Natural killer cell (primary cell): ENCODE measurements at regions not wholly inside any gene's neighbourhood (a gene's known extent, or its start where the extent isn't known, plus 50 kb on each side); places are given as distances from the start of the nearest gene placed in this dataset.

Source experiments
- ATAC-seq, 3 donors: fragments of 150-1000 bp in 2 of 3; fragments of 200-7000 bp in 1 of 3; cut with Tn5 transposase; 1 replicate in 1 of 3; 2 replicates in 2 of 3; pipeline ENCODE4 v1.10.0; 2021; ENCODE audit warnings: mild to moderate bottlenecking in 2 of 3, moderate library complexity in 2 of 3
- DNase-seq, 2 donors: peaks; one replicate each; pipeline versions ENCODE4 v3.0.0 to v3.0.0-alpha.2; 2013 to 2021; ENCODE audit warnings: mixed read lengths in 1 of 2
- H3K27ac ChIP-seq: one replicate; pipeline ENCODE4 v1.5.1; 2013; ENCODE audit warnings: mild to moderate bottlenecking, low read length
- H3K27me3 ChIP-seq: one replicate; pipeline ENCODE4 v1.6.1; 2013; ENCODE audit warnings: low read length; ENCODE audit not compliant: control insufficient read depth, insufficient read depth
- H3K36me3 ChIP-seq: one replicate; pipeline ENCODE4 v1.6.1; 2013; ENCODE audit warnings: low read length; ENCODE audit not compliant: control insufficient read depth, insufficient read depth
- H3K4me1 ChIP-seq: one replicate; pipeline ENCODE4 v1.6.1; 2013; ENCODE audit warnings: low read length; ENCODE audit not compliant: control insufficient read depth, insufficient read depth
- H3K4me3 ChIP-seq: one replicate; pipeline ENCODE4 v1.5.1; 2013; ENCODE audit warnings: low read length
- H3K9me3 ChIP-seq: one replicate; pipeline ENCODE4 v1.6.1; 2013; ENCODE audit warnings: low read length; ENCODE audit not compliant: control insufficient read depth, insufficient read depth
- H3K27ac Mint-ChIP-seq, 2 donors: one replicate each; pipeline ENCODE4 v1.8.0; 2022; ENCODE audit warnings: mild to moderate bottlenecking in 2 of 2, mixed read lengths in 2 of 2, moderate library complexity in 1 of 2
- H3K27me3 Mint-ChIP-seq, 2 donors: one replicate each; pipeline ENCODE4 v1.8.0; 2022; ENCODE audit warnings: low read depth in 2 of 2, mixed read lengths in 2 of 2
- H3K36me3 Mint-ChIP-seq: one replicate; pipeline ENCODE4 v1.8.0; 2022; ENCODE audit warnings: mixed read lengths
- H3K4me1 Mint-ChIP-seq, 2 donors: one replicate each; pipeline ENCODE4 v1.8.0; 2022; ENCODE audit warnings: mixed read lengths in 2 of 2
- H3K4me3 Mint-ChIP-seq: one replicate; pipeline ENCODE4 v1.8.0; 2022; ENCODE audit warnings: mild to moderate bottlenecking, moderate library complexity, mixed read lengths
- H3K9me3 Mint-ChIP-seq, 2 donors: one replicate each; pipeline ENCODE4 v1.8.0; 2022; ENCODE audit warnings: mixed read lengths in 2 of 2
- WGBS: methylation state at CpG from one replicate; pipeline ENCODE4 v1.1.7; 2013; ENCODE audit warnings: missing lambda C conversion rate; ENCODE audit not compliant: insufficient coverage; 5-methylcytosine and 5-hydroxymethylcytosine counted together
- intact Hi-C: fragments of 100-400 bp; cut with micrococcal nuclease; formaldehyde crosslinking; loops from one replicate; pipeline ENCODE4 v1.14.2; 2022
- TF ChIP-seq, protein P1 (sequence below): fragments of 200-600 bp; IDR thresholded peaks from one replicate; pipeline ENCODE4 v1.8.0; 2022; ENCODE audit warnings: antibody characterized with exemption

DNA sequence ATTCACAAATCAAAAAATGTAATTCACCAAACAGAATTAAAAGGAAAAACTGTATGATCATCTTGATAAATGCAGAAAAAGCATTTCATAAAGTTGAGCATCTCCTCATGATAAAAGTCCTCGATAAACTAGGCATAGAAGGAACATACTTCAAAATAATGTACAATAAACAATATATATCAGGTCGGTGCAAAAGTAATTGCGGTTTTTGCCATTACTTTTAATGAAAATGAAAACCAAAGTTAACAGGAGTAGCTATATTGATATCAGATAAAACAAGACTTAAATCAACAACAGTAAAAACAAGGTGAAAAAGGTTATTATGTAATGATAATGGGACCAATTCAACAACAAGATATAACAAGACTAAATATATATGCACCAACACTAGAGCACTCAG lies 372.1 kb downstream of the RAB28 start:
- ATAC-seq (no peak), DNase-seq (no peak)
- TF ChIP-seq, protein P1, sequence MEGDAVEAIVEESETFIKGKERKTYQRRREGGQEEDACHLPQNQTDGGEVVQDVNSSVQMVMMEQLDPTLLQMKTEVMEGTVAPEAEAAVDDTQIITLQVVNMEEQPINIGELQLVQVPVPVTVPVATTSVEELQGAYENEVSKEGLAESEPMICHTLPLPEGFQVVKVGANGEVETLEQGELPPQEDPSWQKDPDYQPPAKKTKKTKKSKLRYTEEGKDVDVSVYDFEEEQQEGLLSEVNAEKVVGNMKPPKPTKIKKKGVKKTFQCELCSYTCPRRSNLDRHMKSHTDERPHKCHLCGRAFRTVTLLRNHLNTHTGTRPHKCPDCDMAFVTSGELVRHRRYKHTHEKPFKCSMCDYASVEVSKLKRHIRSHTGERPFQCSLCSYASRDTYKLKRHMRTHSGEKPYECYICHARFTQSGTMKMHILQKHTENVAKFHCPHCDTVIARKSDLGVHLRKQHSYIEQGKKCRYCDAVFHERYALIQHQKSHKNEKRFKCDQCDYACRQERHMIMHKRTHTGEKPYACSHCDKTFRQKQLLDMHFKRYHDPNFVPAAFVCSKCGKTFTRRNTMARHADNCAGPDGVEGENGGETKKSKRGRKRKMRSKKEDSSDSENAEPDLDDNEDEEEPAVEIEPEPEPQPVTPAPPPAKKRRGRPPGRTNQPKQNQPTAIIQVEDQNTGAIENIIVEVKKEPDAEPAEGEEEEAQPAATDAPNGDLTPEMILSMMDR, result no peak
- no peaks in the 10 kb centered on the region for H3K27me3 Mint-ChIP-seq
- peaks cover 16 to 23% of the 10 kb centered on the region in 2 donors for H3K9me3 Mint-ChIP-seq
- H3K4me1 ChIP-seq, result no peaks in the 10 kb centered on the region
- no CpG with 5 or more reads among the region's 3 CpGs for WGBS
- H3K27me3 ChIP-seq, result no peaks in the 10 kb centered on the region
- no peaks in the 10 kb centered on the region for H3K9me3 ChIP-seq
- intact Hi-C loops, result no loop called here
- H3K27ac Mint-ChIP-seq, result no peak overlapping the region
- no peak overlapping the region for H3K4me3 ChIP-seq
- H3K4me3 Mint-ChIP-seq, result no peak overlapping the region
- H3K36me3 Mint-ChIP-seq, result peaks cover 24% of the 10 kb centered on the region
- no peaks in the 10 kb centered on the region for H3K36me3 ChIP-seq
- no peaks in the 10 kb centered on the region for H3K4me1 Mint-ChIP-seq
- no peak overlapping the region for H3K27ac ChIP-seq

DNA sequence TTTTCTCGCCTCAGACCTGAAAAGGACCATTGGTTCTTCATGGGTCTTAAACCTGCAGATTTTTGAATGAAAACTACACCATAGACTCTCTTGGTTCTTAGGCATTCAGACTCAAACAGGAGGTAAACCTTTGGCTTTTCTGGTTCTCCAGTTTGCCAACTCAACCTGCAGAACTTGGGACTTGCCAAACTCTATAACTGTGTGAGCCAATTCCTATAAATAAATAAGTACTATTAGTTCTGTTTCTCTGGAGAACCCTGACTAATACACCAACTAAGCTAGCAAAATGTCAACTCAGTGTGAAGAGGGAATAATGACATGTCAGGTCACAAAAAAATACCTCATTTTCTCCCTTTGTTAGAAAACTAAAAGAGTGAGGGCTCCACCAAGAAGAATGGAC lies 374.6 kb downstream of the RAB28 start:
- no peaks in the 10 kb centered on the region for H3K4me1 Mint-ChIP-seq
- Histone ChIP-seq H3K4me3 (no peak overlapping the region), H3K27ac (no peak overlapping the region), H3K9me3 (no peaks in the 10 kb centered on the region), H3K36me3 (no peaks in the 10 kb centered on the region), H3K4me1 (no peaks in the 10 kb centered on the region), H3K27me3 (no peaks in the 10 kb centered on the region)
- TF ChIP-seq, protein P1, result no peak
- intact Hi-C loops, result no loop called here
- ATAC-seq (no peak), DNase-seq (no peak)
- H3K27me3 Mint-ChIP-seq, result no peaks in the 10 kb centered on the region
- H3K4me3 Mint-ChIP-seq, result no peak overlapping the region
- H3K9me3 Mint-ChIP-seq, result peaks cover 15 to 23% of the 10 kb centered on the region in 2 donors
- H3K27ac Mint-ChIP-seq, result no peak overlapping the region
- H3K36me3 Mint-ChIP-seq, result peaks cover 24% of the 10 kb centered on the region
- WGBS, result 56% methylated on average over 1 of the region's 1 CpG

DNA sequence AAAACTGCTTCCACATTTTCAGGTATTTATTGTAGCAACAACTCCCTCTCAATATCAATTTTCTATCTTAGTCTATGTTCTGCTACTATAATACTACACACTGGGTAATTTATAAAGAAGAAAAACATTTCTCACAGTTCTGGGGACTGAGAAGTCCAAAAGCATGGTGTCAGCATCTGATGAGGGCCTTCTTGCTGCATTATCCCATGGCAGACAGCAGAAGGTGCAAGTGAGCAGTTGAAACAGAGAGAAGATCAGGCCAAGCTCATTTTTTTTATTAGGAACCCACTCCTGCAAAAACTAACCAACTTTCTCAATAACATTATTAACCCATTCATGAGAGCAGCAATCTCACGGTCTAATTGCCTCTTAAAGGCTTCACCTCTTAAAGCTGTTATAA lies 376.0 kb downstream of the RAB28 start:
- H3K27me3 ChIP-seq, result no peaks in the 10 kb centered on the region
- no peak overlapping the region for H3K4me3 ChIP-seq
- Mint-ChIP-seq H3K27ac (no peak overlapping the region), H3K27me3 (no peaks in the 10 kb centered on the region), H3K4me3 (no peak overlapping the region), H3K36me3 (peaks cover 24% of the 10 kb centered on the region), H3K9me3 (peaks cover 15 to 23% of the 10 kb centered on the region in 2 donors), H3K4me1 (no peaks in the 10 kb centered on the region)
- no peaks in the 10 kb centered on the region for H3K4me1 ChIP-seq
- ATAC-seq, result no peak
- intact Hi-C loops, result no loop called here
- no peak overlapping the region for H3K27ac ChIP-seq
- H3K9me3 ChIP-seq, result no peaks in the 10 kb centered on the region
- TF ChIP-seq, protein P1, result no peak
- WGBS, result 83% methylated on average over 1 of the region's 1 CpG
- no peak for DNase-seq
- H3K36me3 ChIP-seq, result no peaks in the 10 kb centered on the region

DNA sequence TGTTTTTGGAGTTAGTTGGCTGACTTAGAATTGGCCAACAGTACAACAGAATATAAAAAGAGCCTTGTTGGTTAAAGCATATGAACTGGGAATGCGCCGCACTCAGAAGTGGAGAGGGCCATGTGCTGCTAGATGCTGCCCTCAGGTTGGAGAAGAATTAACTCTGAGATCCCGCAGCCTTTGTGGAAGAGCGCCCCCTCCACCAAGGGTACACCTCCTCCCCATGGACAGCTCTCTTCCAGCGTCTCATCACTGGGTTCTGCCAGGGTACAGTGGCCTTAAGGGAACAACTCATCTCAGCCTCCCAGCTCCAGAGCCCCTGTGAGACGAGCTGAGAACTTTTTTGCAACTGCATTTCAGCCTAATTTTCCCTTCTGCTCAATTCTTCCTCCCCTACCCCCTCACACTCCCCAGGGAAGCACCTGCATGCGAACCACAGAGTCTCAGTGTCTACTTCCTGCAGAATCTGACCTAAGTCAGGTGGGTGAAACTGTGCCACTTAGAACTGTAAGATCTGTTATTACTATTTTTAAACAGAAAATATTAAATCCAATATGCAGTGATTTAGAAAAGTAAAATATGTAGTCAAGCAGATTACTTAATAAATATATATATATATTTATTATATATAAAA lies 380.6 kb downstream of the RAB28 start:
- Mint-ChIP-seq H3K4me3 (no peak overlapping the region), H3K36me3 (peaks cover 10% of the 10 kb centered on the region), H3K27ac (no peak overlapping the region), H3K9me3 (peaks cover 15 to 25% of the 10 kb centered on the region in 2 donors), H3K4me1 (no peaks in the 10 kb centered on the region), H3K27me3 (no peaks in the 10 kb centered on the region)
- 65% methylated on average over 7 of the region's 7 CpGs for WGBS
- Histone ChIP-seq H3K27me3 (no peaks in the 10 kb centered on the region), H3K4me1 (no peaks in the 10 kb centered on the region), H3K27ac (no peak overlapping the region), H3K4me3 (no peak overlapping the region), H3K9me3 (peaks cover 8% of the 10 kb centered on the region), H3K36me3 (no peaks in the 10 kb centered on the region)
- intact Hi-C loops, result no loop called here
- DNase-seq, result no peak
- ATAC-seq, result no peak
- TF ChIP-seq, protein P1, result no peak
